ENCODE measurements at regions not wholly inside any gene's neighbourhood (a gene's known extent, or its start where the extent isn't known, plus 50 kb on each side); places are given as distances from the start of the nearest gene placed in this dataset.

DNA sequence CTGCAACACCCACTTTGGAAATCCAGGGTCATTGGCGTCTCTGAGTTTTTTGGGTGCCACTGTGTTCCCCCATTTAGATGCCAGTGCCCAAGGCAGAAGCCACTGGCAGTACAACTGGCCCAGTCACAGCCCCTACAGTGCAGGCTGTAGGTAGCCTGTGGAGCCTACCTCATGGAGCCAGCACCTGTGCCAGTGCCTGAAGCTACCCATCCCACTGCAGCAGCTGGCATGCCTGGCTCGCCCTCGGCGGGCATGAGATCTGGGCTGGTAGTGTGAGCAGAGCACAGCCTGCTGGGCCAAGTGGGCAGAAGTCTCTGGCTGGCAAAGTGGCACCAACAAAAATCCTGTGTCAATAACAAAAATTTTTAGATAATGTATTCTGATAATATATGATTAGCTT, 1111.4 kb upstream of the NXPH2 start:
- no peak for TF ChIP-seq CTCF (IDR thresholded peaks at IDR 0.05; ENCODE audit: low read depth, low read length)
- TF ChIP-seq EZH2phosphoT487 (IDR thresholded peaks at IDR 0.05; ENCODE audit: low read depth) = no peak
- H3K4me2 ChIP-seq (ENCODE audit: low read length) = no peak overlapping the region
- H3K4me3 ChIP-seq (ENCODE audit: low read length) = no peak overlapping the region
- H4K20me1 ChIP-seq (ENCODE audit: insufficient read depth, low read length) = no peaks in the 10 kb centered on the region
- no peak overlapping the region for H3K9ac ChIP-seq (ENCODE audit: low read length)
- H3K4me1 ChIP-seq (ENCODE audit: low read length) = no peaks in the 10 kb centered on the region
- H3K79me2 ChIP-seq (ENCODE audit: low read length) = no peaks in the 10 kb centered on the region
- H3K27me3 ChIP-seq (ENCODE audit: low read depth, low read length) = no peaks in the 10 kb centered on the region
- H3K36me3 ChIP-seq (replicated peaks; ENCODE audit: low read depth, low read length) = no peaks in the 10 kb centered on the region
- H3K9me3 ChIP-seq (ENCODE audit: insufficient read depth, low read length) = no peaks in the 10 kb centered on the region
- H2AFZ ChIP-seq (ENCODE audit: low read depth, low read length) = no peak overlapping the region
- H3K27ac ChIP-seq (ENCODE audit: low read length) = no peak overlapping the region

GRCh38 chr2:139885921-139886498, 1105.8 kb upstream of the NXPH2 start:
- Histone ChIP-seq H3K9me3 (ENCODE audit: insufficient read depth, low read length) (no peaks in the 10 kb centered on the region), H3K4me1 (ENCODE audit: low read length) (peaks cover 5% of the 10 kb centered on the region; the same call in 1 of the 2 replicates), H3K79me2 (ENCODE audit: low read length) (no peaks in the 10 kb centered on the region), H3K4me3 (ENCODE audit: low read length) (no peak overlapping the region), H3K9ac (ENCODE audit: low read length) (no peak overlapping the region), H3K4me2 (ENCODE audit: low read length) (no peak overlapping the region), H3K27ac (ENCODE audit: low read length) (no peak overlapping the region), H2AFZ (ENCODE audit: low read depth, low read length) (peak overlapping the region; percentile 80), H3K36me3 (replicated peaks; ENCODE audit: low read depth, low read length) (no peaks in the 10 kb centered on the region), H4K20me1 (ENCODE audit: insufficient read depth, low read length) (no peaks in the 10 kb centered on the region), H3K27me3 (ENCODE audit: low read depth, low read length) (no peaks in the 10 kb centered on the region)
- TF ChIP-seq EZH2phosphoT487 (IDR thresholded peaks at IDR 0.05; ENCODE audit: low read depth) = no peak
- no peak for TF ChIP-seq CTCF (IDR thresholded peaks at IDR 0.05; ENCODE audit: low read depth, low read length)

DNA sequence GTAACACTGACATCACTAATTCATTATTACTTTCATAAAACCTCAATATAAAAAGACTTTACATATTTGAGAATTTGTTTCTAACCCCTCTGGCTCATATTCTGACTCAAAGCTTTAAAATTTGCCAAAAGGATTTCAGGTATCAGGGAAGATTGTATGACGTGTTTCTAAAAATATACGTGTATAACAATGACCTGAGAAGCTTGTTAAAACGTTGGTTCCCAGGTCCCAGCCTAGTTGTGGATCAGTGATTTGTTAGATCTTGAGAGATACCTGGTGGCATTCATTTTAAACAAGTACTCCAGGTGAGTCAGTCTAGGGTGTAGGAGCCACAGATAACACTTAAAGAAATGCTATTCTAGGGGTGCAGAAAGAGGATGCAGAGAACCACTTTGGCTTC, 1096.8 kb upstream of the NXPH2 start:
- no peak overlapping the region for H2AFZ ChIP-seq (ENCODE audit: low read depth, low read length)
- H3K4me3 ChIP-seq (ENCODE audit: low read length) = no peak overlapping the region
- no peaks in the 10 kb centered on the region for H3K9me3 ChIP-seq (ENCODE audit: insufficient read depth, low read length)
- H3K4me2 ChIP-seq (ENCODE audit: low read length) = no peak overlapping the region
- no peaks in the 10 kb centered on the region for H3K79me2 ChIP-seq (ENCODE audit: low read length)
- no peaks in the 10 kb centered on the region for H3K27me3 ChIP-seq (ENCODE audit: low read depth, low read length)
- H3K9ac ChIP-seq (ENCODE audit: low read length) = no peak overlapping the region
- TF ChIP-seq EZH2phosphoT487 (IDR thresholded peaks at IDR 0.05; ENCODE audit: low read depth) (no peak), CTCF (IDR thresholded peaks at IDR 0.05; ENCODE audit: low read depth, low read length) (no peak)
- H3K4me1 ChIP-seq (ENCODE audit: low read length) = peaks cover 6% of the 10 kb centered on the region; the same call in 1 of the 2 replicates
- no peaks in the 10 kb centered on the region for H3K36me3 ChIP-seq (replicated peaks; ENCODE audit: low read depth, low read length)
- H3K27ac ChIP-seq (ENCODE audit: low read length) = no peak overlapping the region
- no peaks in the 10 kb centered on the region for H4K20me1 ChIP-seq (ENCODE audit: insufficient read depth, low read length)

GRCh38 chr2:139876321-139876720, 1096.1 kb upstream of the NXPH2 start:
- Histone ChIP-seq H3K36me3 (replicated peaks; ENCODE audit: low read depth, low read length) (no peaks in the 10 kb centered on the region), H3K4me2 (ENCODE audit: low read length) (no peak overlapping the region), H3K4me1 (ENCODE audit: low read length) (peaks cover 6% of the 10 kb centered on the region; the same call in 1 of the 2 replicates), H2AFZ (ENCODE audit: low read depth, low read length) (no peak overlapping the region), H3K4me3 (ENCODE audit: low read length) (no peak overlapping the region), H3K9ac (ENCODE audit: low read length) (no peak overlapping the region), H4K20me1 (ENCODE audit: insufficient read depth, low read length) (no peaks in the 10 kb centered on the region), H3K27me3 (ENCODE audit: low read depth, low read length) (no peaks in the 10 kb centered on the region), H3K27ac (ENCODE audit: low read length) (no peak overlapping the region), H3K9me3 (ENCODE audit: insufficient read depth, low read length) (no peaks in the 10 kb centered on the region), H3K79me2 (ENCODE audit: low read length) (no peaks in the 10 kb centered on the region)
- TF ChIP-seq CTCF (IDR thresholded peaks at IDR 0.05; ENCODE audit: low read depth, low read length) (no peak), EZH2phosphoT487 (IDR thresholded peaks at IDR 0.05; ENCODE audit: low read depth) (no peak)

Measured in OCI-LY3 (cell line).